T-helper 17 cell (primary cell): ENCODE measurements at regions not wholly inside any gene's neighbourhood (a gene's known extent, or its start where the extent isn't known, plus 50 kb on each side); places are given as distances from the start of the nearest gene placed in this dataset.
A peak's percentile ranks its signal among the peaks of the same experiment; 100 is the strongest.

ENCODE experiments used
- ATAC-seq: fragments of 150-1000 bp; cut with Tn5 transposase; 2 replicates; pipeline ENCODE4 v1.10.0; 2021; ENCODE audit warnings: mild to moderate bottlenecking, moderate library complexity
- DNase-seq, 3 donors: peaks; one replicate each; pipeline versions ENCODE4 v3.0.0 to v3.0.0-alpha.2; 2020 to 2021
- H3K9me3 ChIP-seq: one replicate; pipeline ENCODE4 v1.7.0; 2013; ENCODE audit warnings: low read length, mild to moderate bottlenecking; ENCODE audit not compliant: control insufficient read depth, poor library complexity, severe bottlenecking
- H3K27ac Mint-ChIP-seq: one replicate; pipeline ENCODE4 v1.8.0; 2022; ENCODE audit warnings: mild to moderate bottlenecking, moderate library complexity, mixed read lengths
- H3K27me3 Mint-ChIP-seq: one replicate; pipeline ENCODE4 v1.8.0; 2022; ENCODE audit warnings: mixed read lengths
- H3K36me3 Mint-ChIP-seq: one replicate; pipeline ENCODE4 v1.8.0; 2022; ENCODE audit warnings: low read depth, mixed read lengths
- H3K4me1 Mint-ChIP-seq: one replicate; pipeline ENCODE4 v1.8.0; 2022; ENCODE audit warnings: mild to moderate bottlenecking, mixed read lengths
- H3K4me3 Mint-ChIP-seq: one replicate; pipeline ENCODE4 v1.8.0; 2022; ENCODE audit warnings: mild to moderate bottlenecking, moderate library complexity, mixed read lengths

GRCh38 chr11:35064114-35064800 lies 74.7 kb upstream of the CD44 start:
- Mint-ChIP-seq H3K27ac (no peak overlapping the region), H3K27me3 (no peaks in the 10 kb centered on the region), H3K4me1 (peaks cover 30% of the 10 kb centered on the region), H3K4me3 (no peak overlapping the region), H3K36me3 (peaks cover 3% of the 10 kb centered on the region)
- no peak for DNase-seq
- no peaks in the 10 kb centered on the region for H3K9me3 ChIP-seq
- no peak for ATAC-seq

DNA sequence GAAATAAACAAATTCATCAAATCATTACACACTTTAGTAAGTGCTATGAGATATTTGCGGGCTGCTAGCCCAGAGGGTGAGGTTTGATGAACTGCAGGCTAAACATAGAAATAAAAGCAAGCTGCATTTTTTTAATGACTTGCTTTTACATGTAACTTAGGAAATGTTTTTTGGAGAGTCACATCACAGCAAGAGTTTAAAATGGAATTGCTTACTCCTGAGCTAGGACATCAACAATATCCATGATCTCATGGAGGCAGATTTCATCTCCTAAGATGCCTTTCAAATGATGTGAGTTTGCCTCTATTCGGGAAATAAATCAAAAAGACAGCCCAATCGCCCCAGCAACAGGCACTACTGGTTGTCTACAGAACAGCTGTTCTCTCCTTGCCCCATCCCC lies 73.4 kb upstream of the CD44 start:
- H3K36me3 Mint-ChIP-seq, result peaks cover 3% of the 10 kb centered on the region
- no peaks in the 10 kb centered on the region for H3K27me3 Mint-ChIP-seq
- no peak overlapping the region for H3K27ac Mint-ChIP-seq
- no peak overlapping the region for H3K4me3 Mint-ChIP-seq
- ATAC-seq (no peak), DNase-seq (no peak)
- no peaks in the 10 kb centered on the region for H3K9me3 ChIP-seq
- peaks cover 23% of the 10 kb centered on the region for H3K4me1 Mint-ChIP-seq

- H3K4me1 Mint-ChIP-seq, result peaks cover 23% of the 10 kb centered on the region
- peaks cover 3% of the 10 kb centered on the region for H3K36me3 Mint-ChIP-seq
- DNase-seq (no peak), ATAC-seq (no peak)
- no peak overlapping the region for H3K4me3 Mint-ChIP-seq
- H3K9me3 ChIP-seq, result no peaks in the 10 kb centered on the region
- H3K27ac Mint-ChIP-seq, result peak overlapping the region; percentile 65
- H3K27me3 Mint-ChIP-seq, result no peaks in the 10 kb centered on the region
Observed at GRCh38 chr11:35066030-35066429, 72.9 kb upstream of the CD44 start.

- H3K36me3 Mint-ChIP-seq, result peaks cover 3% of the 10 kb centered on the region
- no peaks in the 10 kb centered on the region for H3K9me3 ChIP-seq
- ATAC-seq (peak; percentile 86), DNase-seq (no peak)
- peaks cover 22% of the 10 kb centered on the region for H3K4me1 Mint-ChIP-seq
- H3K27ac Mint-ChIP-seq, result peak overlapping the region; percentile 65
- H3K4me3 Mint-ChIP-seq, result peak overlapping the region; percentile 56
- no peaks in the 10 kb centered on the region for H3K27me3 Mint-ChIP-seq
Observed at GRCh38 chr11:35066783-35067423, 72.1 kb upstream of the CD44 start.

- Mint-ChIP-seq H3K36me3 (peaks cover 3% of the 10 kb centered on the region), H3K27ac (no peak overlapping the region), H3K27me3 (no peaks in the 10 kb centered on the region), H3K4me3 (no peak overlapping the region), H3K4me1 (peaks cover 33% of the 10 kb centered on the region)
- DNase-seq (no peak), ATAC-seq (no peak)
- no peaks in the 10 kb centered on the region for H3K9me3 ChIP-seq
Observed at GRCh38 chr11:35071722-35072121, 67.2 kb upstream of the CD44 start.

DNA sequence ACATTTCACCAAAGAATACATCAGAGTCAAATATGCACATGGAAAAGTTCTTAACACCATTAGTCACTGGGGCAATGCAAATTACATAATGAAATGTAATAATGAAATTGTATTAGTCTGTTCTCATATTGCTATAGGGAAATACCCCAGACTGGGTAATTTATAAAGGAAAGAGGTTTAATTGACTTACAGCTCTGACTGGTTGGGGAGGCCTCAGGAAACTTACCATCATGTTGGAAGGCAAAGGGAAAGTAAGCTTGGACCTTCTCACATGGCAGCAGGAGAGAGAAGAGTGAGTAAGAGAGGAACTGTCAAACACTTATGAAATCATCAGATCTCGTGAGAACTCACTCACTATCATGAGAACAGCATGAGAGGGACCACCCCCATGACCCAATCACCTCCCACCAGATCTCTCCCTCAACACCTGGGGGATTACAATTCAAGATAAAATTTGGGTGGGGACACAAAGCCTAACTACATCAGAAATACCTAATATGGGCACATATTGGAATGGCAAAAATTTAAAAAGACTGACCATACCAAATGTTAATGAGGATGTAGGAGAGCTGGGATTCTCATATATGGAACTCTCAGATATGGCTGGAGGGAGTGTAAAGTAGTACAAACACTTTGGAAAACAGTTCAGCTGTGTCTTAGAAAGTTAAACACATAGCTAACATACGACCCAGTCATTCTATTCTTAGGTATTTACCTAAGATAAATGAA lies 65.1 kb upstream of the CD44 start:
- Mint-ChIP-seq H3K4me1 (peaks cover 44% of the 10 kb centered on the region), H3K27ac (peak overlapping the region; percentile 82)
- no peak for DNase-seq

DNA sequence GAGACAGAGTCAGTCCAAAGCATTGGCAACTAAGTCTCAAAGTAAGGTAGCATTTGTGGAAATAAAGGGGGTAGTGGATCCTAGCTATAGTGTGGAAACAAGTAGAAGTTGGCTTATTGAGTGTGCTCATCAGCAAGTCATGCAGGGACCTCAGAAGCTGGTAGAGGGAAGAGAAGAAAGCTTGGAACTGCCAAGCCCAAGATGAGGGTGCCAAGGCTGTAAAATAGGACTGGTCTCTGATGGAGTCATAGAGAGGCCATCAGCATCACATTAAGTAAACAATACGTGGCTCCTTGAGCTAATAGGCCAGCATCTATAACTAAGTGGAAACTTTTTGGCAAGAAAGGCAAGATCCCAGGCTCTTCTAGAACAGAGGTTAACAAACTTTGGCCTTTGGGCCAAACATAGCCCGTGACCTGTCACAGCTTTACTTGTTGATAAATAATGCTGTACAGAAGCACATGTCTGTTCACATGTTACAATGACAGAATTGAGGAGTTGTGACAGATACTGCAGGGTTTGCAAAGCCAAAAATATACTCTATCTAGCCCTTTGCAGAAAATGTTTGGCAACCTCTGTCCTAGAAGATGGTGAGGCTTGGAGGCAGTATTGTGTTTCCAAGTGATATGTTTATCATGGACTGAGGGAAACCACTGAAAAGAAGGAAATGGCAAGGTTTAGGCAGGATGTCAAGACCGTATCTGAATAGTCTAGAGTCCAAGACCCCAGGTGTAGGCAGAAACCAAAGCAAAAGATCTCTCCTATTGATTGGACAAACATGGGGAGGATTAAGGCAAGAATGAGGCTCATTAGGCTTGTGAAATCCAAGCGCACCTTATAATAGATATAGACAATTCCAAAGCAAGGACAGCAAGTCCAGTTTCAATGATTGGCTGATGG lies 62.5 kb upstream of the CD44 start:
- peak overlapping the region; percentile 99 for H3K27ac Mint-ChIP-seq
- DNase-seq (no peak), ATAC-seq (no peak)
- no peaks in the 10 kb centered on the region for H3K9me3 ChIP-seq
- no peak overlapping the region for H3K4me3 Mint-ChIP-seq
- no peaks in the 10 kb centered on the region for H3K27me3 Mint-ChIP-seq
- H3K4me1 Mint-ChIP-seq, result peaks cover 63% of the 10 kb centered on the region
- no peaks in the 10 kb centered on the region for H3K36me3 Mint-ChIP-seq

More for the DNA sequence above, 65.1 kb upstream of the CD44 start:
- no peaks in the 10 kb centered on the region for H3K9me3 ChIP-seq
- Mint-ChIP-seq H3K4me3 (no peak overlapping the region), H3K36me3 (peaks cover 1% of the 10 kb centered on the region), H3K27me3 (no peaks in the 10 kb centered on the region)
- no peak for ATAC-seq

DNA sequence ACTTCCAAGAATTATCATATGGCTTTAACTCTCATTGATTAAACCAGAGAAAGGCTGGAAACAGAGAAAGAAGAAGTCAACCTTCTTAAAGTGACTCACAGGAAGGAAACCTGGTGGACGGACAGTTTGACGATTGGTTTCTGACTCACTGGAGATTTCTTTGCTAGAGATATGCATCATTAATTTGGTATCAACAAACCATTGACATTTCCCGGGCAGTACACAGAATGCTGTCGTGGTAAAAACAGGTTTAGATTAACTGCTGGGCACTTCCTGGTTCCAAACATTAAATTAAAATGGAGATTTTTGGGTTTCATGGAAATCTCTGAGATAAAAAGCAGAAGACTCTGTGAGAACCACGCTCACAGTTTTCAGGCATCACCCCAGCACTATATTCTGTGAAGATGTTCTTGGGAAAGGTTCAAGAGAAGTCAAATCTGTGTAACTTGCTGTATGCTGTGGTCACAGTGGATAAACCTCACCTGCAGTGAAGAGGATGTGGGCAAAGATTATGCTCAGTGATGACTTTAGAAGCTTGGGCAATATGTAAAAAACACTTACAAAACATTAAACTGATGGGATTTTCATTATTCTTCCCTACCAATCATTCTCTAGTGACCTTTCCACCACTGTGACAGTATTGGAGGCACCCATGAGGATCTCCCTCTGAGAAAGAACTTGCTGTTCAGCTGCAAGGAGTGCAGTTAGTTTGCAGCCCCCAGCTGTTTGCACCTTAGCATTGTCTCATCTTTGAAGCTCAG lies 61.1 kb upstream of the CD44 start:
- peaks cover 65% of the 10 kb centered on the region for H3K4me1 Mint-ChIP-seq
- H3K4me3 Mint-ChIP-seq, result peak overlapping the region; percentile 81
- DNase-seq (peak in 2 of 3 donors; percentile 20 to 32), ATAC-seq (peak; percentile 73)
- H3K27me3 Mint-ChIP-seq, result no peaks in the 10 kb centered on the region
- no peaks in the 10 kb centered on the region for H3K9me3 ChIP-seq
- H3K36me3 Mint-ChIP-seq, result no peaks in the 10 kb centered on the region
- H3K27ac Mint-ChIP-seq, result peak overlapping the region; percentile 99

DNA sequence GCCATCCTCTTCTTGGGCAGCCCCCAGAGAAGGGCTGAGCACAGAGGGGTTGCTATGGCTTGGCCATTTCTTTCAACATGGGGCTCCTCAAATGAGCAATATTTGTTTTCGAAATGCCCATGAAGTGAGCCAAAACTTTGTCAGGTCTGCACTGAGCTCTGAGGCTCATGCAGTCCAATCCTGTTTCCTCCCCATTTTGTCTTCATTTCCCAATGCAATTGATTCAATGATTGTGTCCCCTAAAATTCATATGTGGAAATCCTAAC lies 60.6 kb upstream of the CD44 start:
- ATAC-seq, result no peak
- H3K27me3 Mint-ChIP-seq, result no peaks in the 10 kb centered on the region

GRCh38 chr11:35079611-35080010 lies 59.4 kb upstream of the CD44 start:
- ATAC-seq (no peak), DNase-seq (no peak)
- H3K9me3 ChIP-seq, result no peaks in the 10 kb centered on the region
- H3K27me3 Mint-ChIP-seq, result no peaks in the 10 kb centered on the region
- no peak overlapping the region for H3K4me3 Mint-ChIP-seq
- peak overlapping the region; percentile 99 for H3K27ac Mint-ChIP-seq
- H3K4me1 Mint-ChIP-seq, result peaks cover 77% of the 10 kb centered on the region
- H3K36me3 Mint-ChIP-seq, result no peaks in the 10 kb centered on the region

More for the DNA sequence above, 60.6 kb upstream of the CD44 start:
- Mint-ChIP-seq H3K36me3 (no peaks in the 10 kb centered on the region), H3K27ac (peak overlapping the region; percentile 99), H3K4me3 (peak overlapping the region; percentile 81), H3K4me1 (peaks cover 68% of the 10 kb centered on the region)
- H3K9me3 ChIP-seq, result no peaks in the 10 kb centered on the region
- DNase-seq, result no peak

- Mint-ChIP-seq H3K27me3 (no peaks in the 10 kb centered on the region), H3K4me3 (peak overlapping the region; percentile 86), H3K4me1 (peaks cover 70% of the 10 kb centered on the region), H3K36me3 (no peaks in the 10 kb centered on the region), H3K27ac (peak overlapping the region; percentile 99)
- ATAC-seq (peak; percentile 81), DNase-seq (peak; percentile 54 to 85 (median 79))
- H3K9me3 ChIP-seq, result no peaks in the 10 kb centered on the region
Observed at GRCh38 chr11:35082321-35083180, 56.4 kb upstream of the CD44 start.

GRCh38 chr11:35083181-35083430 lies 55.9 kb upstream of the CD44 start:
- no peak for DNase-seq
- H3K27ac Mint-ChIP-seq, result peak overlapping the region; percentile 99
- no peaks in the 10 kb centered on the region for H3K36me3 Mint-ChIP-seq
- no peaks in the 10 kb centered on the region for H3K9me3 ChIP-seq
- no peaks in the 10 kb centered on the region for H3K27me3 Mint-ChIP-seq
- peaks cover 70% of the 10 kb centered on the region for H3K4me1 Mint-ChIP-seq
- no peak for ATAC-seq
- peak overlapping the region; percentile 86 for H3K4me3 Mint-ChIP-seq
